GM12878 (cell line): ENCODE measurements at regions not wholly inside any gene's neighbourhood (a gene's known extent, or its start where the extent isn't known, plus 50 kb on each side); places are given as distances from the start of the nearest gene placed in this dataset.

ENCODE experiments used
- ATAC-seq: fragments of 200-7000 bp; cut with Tn5 transposase; 3 replicates; pipeline ENCODE4 v1.9.1; 2020; ENCODE audit warnings: mild to moderate bottlenecking, moderate library complexity
- BruUV-seq: library from RNA; stranded (reverse); fragments of 400-500 nt; replicated peaks from 2 replicates; lab custom pipeline; 2021; lab: Mats Ljungman, UMichigan
- CTCF ChIA-PET: fragments of 300-600 bp; sonication (Branson Sonifier 250); formaldehyde crosslinking; extraction: SDS; loops from one replicate; lab custom pipeline; 2021; ENCODE audit warnings: inconsistent platforms; lab: Yijun Ruan, JAX
- POLR2A ChIA-PET: fragments of 350-600 bp; formaldehyde crosslinking; extraction: SDS; loops from one replicate; lab custom pipeline; 2021; ENCODE audit warnings: inconsistent platforms; lab: Charles Lee
- RAD21 ChIA-PET: fragments of 300-600 bp; sonication (Branson Sonifier 250); formaldehyde crosslinking; loops from one replicate; lab custom pipeline; 2023; ENCODE audit warnings: antibody characterized with exemption; ENCODE audit not compliant: unreplicated experiment; lab: Charles Lee
- SMC1A ChIA-PET: fragments of 300-600 bp; sonication (Branson Sonifier 250); formaldehyde crosslinking; loops from one replicate; lab custom pipeline; 2023; ENCODE audit not compliant: unreplicated experiment, uncharacterized antibody; lab: Charles Lee
- DNase-seq: peaks from one replicate; pipeline ENCODE4 v3.0.0-alpha.2; 2011; ENCODE audit warnings: low read depth, low spot score
- FAIRE-seq: peaks from 3 replicates; lab custom pipeline; 2011; peaks lifted over from hg19 to GRCh38; lab: Jason Lieb, UNC
- H2AFZ ChIP-seq: 2 replicates; pipeline ENCODE4 v1.6.0; 2011; ENCODE audit warnings: low read depth, low read length, control low read depth; ENCODE audit not compliant: control insufficient read depth
- H3K27ac ChIP-seq: 2 replicates; pipeline ENCODE4 v1.5.1; 2011; ENCODE audit warnings: control low read depth; ENCODE audit not compliant: control insufficient read depth, insufficient read depth
- H3K27me3 ChIP-seq, 2 experiments: replicated peaks in 1 of 2; 2 replicates each; pipeline versions ENCODE4 v1.6.0 to v1.6.1; 2011; ENCODE audit warnings: low read length in 1 of 2; ENCODE audit not compliant: control insufficient read depth in 2 of 2, insufficient read depth in 2 of 2
- H3K36me3 ChIP-seq, 2 experiments: 2 replicates each; pipeline ENCODE4 v1.5.1; 2011; ENCODE audit warnings: low read length in 1 of 2; ENCODE audit not compliant: control insufficient read depth in 2 of 2, insufficient read depth in 2 of 2
- H3K4me1 ChIP-seq: 2 replicates; pipeline ENCODE4 v1.6.1; 2011; ENCODE audit warnings: mild to moderate bottlenecking, low read length, moderate library complexity, mixed read lengths; ENCODE audit not compliant: control insufficient read depth, insufficient read depth
- H3K4me2 ChIP-seq: 2 replicates; pipeline ENCODE4 v1.6.0; 2011; ENCODE audit warnings: control low read depth; ENCODE audit not compliant: control insufficient read depth, insufficient read depth
- H3K4me3 ChIP-seq: fragments of 200-600 bp; sonication (generic); 2 replicates; pipeline ENCODE4 v1.5.1; 2016
- H3K79me2 ChIP-seq: 2 replicates; pipeline ENCODE4 v1.6.0; 2011; ENCODE audit warnings: low read length; ENCODE audit not compliant: control insufficient read depth, insufficient read depth
- H3K9ac ChIP-seq: 2 replicates; pipeline ENCODE4 v1.8.0; 2011; ENCODE audit warnings: low read length, control low read depth, mixed read lengths; ENCODE audit not compliant: control insufficient read depth, insufficient read depth
- H3K9me3 ChIP-seq: replicated peaks from 3 replicates; pipeline ENCODE4 v1.5.1; 2011; ENCODE audit warnings: mild to moderate bottlenecking, low read length; ENCODE audit not compliant: control insufficient read depth, insufficient read depth
- H4K20me1 ChIP-seq: 2 replicates; pipeline ENCODE4 v1.6.0; 2011; ENCODE audit not compliant: control insufficient read depth, insufficient read depth
- BCL11A ChIP-seq: IDR thresholded peaks from 2 replicates; pipeline ENCODE4 v1.6.1; 2011; ENCODE audit warnings: low read depth, low read length
- EP300 ChIP-seq, 2 experiments: fragments of 150-350 bp in 1 of 2; IDR thresholded peaks; 2 replicates each; pipeline ENCODE4 v1.6.1; 2011 to 2012; ENCODE audit warnings: low read depth in 2 of 2, low read length in 2 of 2, borderline replicate concordance in 1 of 2, improper control_type of control experiment in 1 of 2, inconsistent platforms in 1 of 2; ENCODE audit not compliant: control insufficient read depth in 1 of 2
- ETV6 ChIP-seq, 2 experiments: fragments of 450-650 bp in 1 of 2; IDR thresholded peaks in 1 of 2; conservative IDR thresholded peaks in 1 of 2; 2 replicates each; pipeline ENCODE4 v1.6.1; 2014; ENCODE audit warnings: antibody characterized with exemption in 1 of 2, borderline replicate concordance in 1 of 2, low read depth in 1 of 2, mild to moderate bottlenecking in 1 of 2, moderate library complexity in 1 of 2
- FOXK2 ChIP-seq: fragments of 450-650 bp; IDR thresholded peaks from 2 replicates; pipeline ENCODE4 v1.6.1; 2017; ENCODE audit warnings: mild to moderate bottlenecking, moderate library complexity
- JUNB ChIP-seq: IDR thresholded peaks from 2 replicates; pipeline ENCODE4 v1.6.1; 2016; ENCODE audit warnings: antibody characterized with exemption, mild to moderate bottlenecking
- NR2C1 ChIP-seq: fragments of 450-650 bp; IDR thresholded peaks from 2 replicates; pipeline ENCODE4 v1.6.1; 2017; ENCODE audit warnings: antibody characterized with exemption, mild to moderate bottlenecking, moderate library complexity
- NRF1 ChIP-seq: conservative IDR thresholded peaks from 2 replicates; pipeline ENCODE4 v1.6.1; 2011; ENCODE audit warnings: mild to moderate bottlenecking, low read depth, low read length, improper control_type of control experiment
- SMAD1 ChIP-seq: fragments of 450-650 bp; IDR thresholded peaks from 2 replicates; pipeline ENCODE4 v1.6.1; 2018; ENCODE audit warnings: mild to moderate bottlenecking, low read depth; ENCODE audit not compliant: partially characterized antibody
- SUZ12 ChIP-seq: fragments of 200-600 bp; sonication (generic); IDR thresholded peaks from one replicate; pipeline ENCODE4 v1.6.1; 2018; ENCODE audit warnings: antibody characterized with exemption, mild to moderate bottlenecking; ENCODE audit not compliant: unreplicated experiment
- TBL1XR1 ChIP-seq: IDR thresholded peaks from 2 replicates; pipeline ENCODE4 v1.6.1; 2012; ENCODE audit warnings: low read depth, low read length, improper control_type of control experiment
- WGBS: methylation state at CpG from one replicate; pipeline ENCODE4 v1.1.6; 2016; ENCODE audit warnings: low lambda C conversion rate; ENCODE audit not compliant: insufficient replicate concordance, insufficient coverage; ENCODE audit errors: missing lambda C conversion rate; 5-methylcytosine and 5-hydroxymethylcytosine counted together
- in situ Hi-C: fragments of 300-500 bp; cut with MboI; formaldehyde crosslinking; loops from 9 replicates; pipeline ENCODE4 v1.14.3; 2018; ENCODE audit warnings: mixed read lengths
- intact Hi-C: fragments of 100-400 bp; cut with micrococcal nuclease; formaldehyde crosslinking; loops from one replicate; pipeline ENCODE4 v1.14.2; 2022; ENCODE audit not compliant: unreplicated experiment
- TF ChIP-seq, protein P1 (sequence below): fragments of 450-650 bp; IDR thresholded peaks from 2 replicates; pipeline ENCODE4 v1.6.1; 2016; ENCODE audit warnings: mild to moderate bottlenecking

DNA sequence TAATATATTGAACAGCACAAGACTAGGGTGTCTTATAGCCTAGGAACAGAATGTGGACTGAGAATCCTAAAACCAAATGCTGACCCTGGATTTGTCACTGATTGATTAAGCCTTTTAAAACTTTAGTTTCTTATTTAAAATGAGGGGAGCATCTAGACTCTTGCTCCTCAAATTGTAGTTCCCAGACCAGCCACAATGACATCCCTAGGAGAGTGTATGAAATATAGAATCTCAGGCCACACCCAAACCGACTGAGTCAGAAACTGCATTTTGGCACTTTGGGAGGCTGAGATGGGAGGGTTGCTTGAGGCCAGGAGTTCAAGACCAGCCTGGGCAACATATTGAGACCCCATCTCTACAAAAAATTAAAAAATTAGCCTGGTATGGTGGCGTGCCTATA, 287.8 kb upstream of the UMPS start (continued):
- TF ChIP-seq SUZ12, result no peak

DNA sequence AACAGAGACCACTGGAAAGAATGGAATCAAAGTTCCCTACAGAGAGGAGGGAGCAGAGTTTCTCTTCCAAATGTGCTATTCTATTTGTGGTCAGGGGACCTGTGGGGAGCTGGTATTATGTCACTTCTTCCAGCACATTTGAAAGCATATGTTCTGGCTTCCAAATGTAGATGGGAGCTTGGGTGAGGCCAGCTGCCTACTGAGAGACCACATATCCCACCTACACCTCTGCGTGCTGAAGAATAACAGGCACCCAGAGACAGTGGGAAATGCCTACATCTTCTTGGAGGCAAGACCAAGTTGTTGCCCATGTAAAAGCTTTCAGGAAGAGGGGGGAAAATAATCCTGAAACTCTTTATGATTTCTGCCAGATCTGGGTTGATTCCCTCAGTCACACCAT, 286.8 kb upstream of the UMPS start:
- POLR2A ChIA-PET, result no interaction called here
- H3K9ac ChIP-seq, result no peak overlapping the region
- in situ Hi-C loops (no loop called here), intact Hi-C loops (no loop called here)
- H2AFZ ChIP-seq, result no peak overlapping the region
- no peak overlapping the region for H3K27ac ChIP-seq
- DNase-seq, result no peak
- BruUV-seq, result no TSS peak
- RAD21 ChIA-PET, result no interaction called here
- no peaks in the 10 kb centered on the region; a peak in 1 of 4 replicates for H3K27me3 ChIP-seq
- no peaks in the 10 kb centered on the region for H3K4me1 ChIP-seq
- no peaks in the 10 kb centered on the region for H3K79me2 ChIP-seq
- no peak for TF ChIP-seq TBL1XR1
- FAIRE-seq, result no peak
- H3K4me2 ChIP-seq, result no peak overlapping the region
- CTCF ChIA-PET, result interaction anchor here (2.3 to 3.1 kb wide), 2 partner anchors 16 to 25 kb away, joined by 7 to 10 read pairs; no protein-coding TSS in a partner anchor
- 53% methylated on average over 1 of the region's 1 CpG for WGBS
- no peaks in the 10 kb centered on the region for H4K20me1 ChIP-seq
- H3K4me3 ChIP-seq, result no peak overlapping the region
- H3K36me3 ChIP-seq, result no peaks in the 10 kb centered on the region
- ATAC-seq, result no peak
- no peaks in the 10 kb centered on the region for H3K9me3 ChIP-seq
- SMC1A ChIA-PET, result interaction anchor here (0.6 kb wide), 1 partner anchor 354 kb away, joined by 3 read pairs; no protein-coding TSS in a partner anchor

DNA sequence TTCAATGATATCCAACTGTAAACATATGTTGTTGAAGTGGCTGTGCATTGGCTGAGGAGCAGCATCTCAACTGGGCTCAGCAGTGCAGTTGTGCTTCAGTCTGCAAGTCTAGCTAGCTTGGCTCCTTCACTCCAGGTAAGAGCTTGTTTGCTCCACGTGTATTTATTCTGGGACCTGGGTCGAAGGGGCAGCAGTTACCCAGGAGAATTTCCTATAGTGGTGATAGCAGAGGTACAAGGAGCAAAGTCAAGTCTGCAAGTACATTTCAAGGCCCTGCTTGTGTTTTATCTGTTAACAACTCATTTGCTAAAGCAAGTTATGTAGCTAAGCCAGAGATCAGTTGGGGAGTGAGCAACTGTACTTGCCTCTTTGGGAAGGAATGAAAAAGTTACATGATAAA, 286.2 kb upstream of the UMPS start:
- TF ChIP-seq NR2C1, result no peak
- no peak for TF ChIP-seq JUNB
- TF ChIP-seq, protein P1, sequence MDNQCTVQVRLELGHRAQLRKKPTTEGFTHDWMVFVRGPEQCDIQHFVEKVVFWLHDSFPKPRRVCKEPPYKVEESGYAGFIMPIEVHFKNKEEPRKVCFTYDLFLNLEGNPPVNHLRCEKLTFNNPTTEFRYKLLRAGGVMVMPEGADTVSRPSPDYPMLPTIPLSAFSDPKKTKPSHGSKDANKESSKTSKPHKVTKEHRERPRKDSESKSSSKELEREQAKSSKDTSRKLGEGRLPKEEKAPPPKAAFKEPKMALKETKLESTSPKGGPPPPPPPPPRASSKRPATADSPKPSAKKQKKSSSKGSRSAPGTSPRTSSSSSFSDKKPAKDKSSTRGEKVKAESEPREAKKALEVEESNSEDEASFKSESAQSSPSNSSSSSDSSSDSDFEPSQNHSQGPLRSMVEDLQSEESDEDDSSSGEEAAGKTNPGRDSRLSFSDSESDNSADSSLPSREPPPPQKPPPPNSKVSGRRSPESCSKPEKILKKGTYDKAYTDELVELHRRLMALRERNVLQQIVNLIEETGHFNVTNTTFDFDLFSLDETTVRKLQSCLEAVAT, result no peak
- TF ChIP-seq NRF1, result no peak
- no peak for TF ChIP-seq EP300 (IDR thresholded peaks at IDR 0.05; ENCODE audit: borderline replicate concordance in 1 of 2, control insufficient read depth in 1 of 2, low read depth in 2 of 2, low read length in 2 of 2)
- no peak for TF ChIP-seq ETV6 (conservative IDR thresholded peaks at IDR 0.05 in 1 of 2, IDR thresholded peaks at IDR 0.05 in 1 of 2; ENCODE audit: borderline replicate concordance in 1 of 2, low read depth in 1 of 2)
- no peak for TF ChIP-seq FOXK2
- TF ChIP-seq SMAD1, result no peak
- TF ChIP-seq BCL11A, result no peak
- TF ChIP-seq SUZ12, result no peak
- ATAC-seq, result no peak
- Histone ChIP-seq H3K4me3 (no peak overlapping the region), H3K79me2 (no peaks in the 10 kb centered on the region), H3K4me2 (no peak overlapping the region), H3K9me3 (no peaks in the 10 kb centered on the region), H4K20me1 (no peaks in the 10 kb centered on the region), H3K4me1 (no peaks in the 10 kb centered on the region), H3K9ac (no peak overlapping the region), H3K36me3 (no peaks in the 10 kb centered on the region), H3K27me3 (no peaks in the 10 kb centered on the region; a peak in 1 of 4 replicates), H2AFZ (no peak overlapping the region), H3K27ac (no peak overlapping the region)
- no peak for FAIRE-seq
- POLR2A ChIA-PET, result no interaction called here
- RAD21 ChIA-PET, result no interaction called here
- no TSS peak for BruUV-seq
- no peak for DNase-seq
- intact Hi-C loops (no loop called here), in situ Hi-C loops (no loop called here)
- WGBS, result 0% methylated on average over 2 of the region's 2 CpGs
- SMC1A ChIA-PET, result interaction anchor here (0.6 kb wide), 1 partner anchor 355 kb away, joined by 3 read pairs; no protein-coding TSS in a partner anchor
- CTCF ChIA-PET, result interaction anchor here (2.3 kb wide), 1 partner anchor 15 kb away, joined by 7 read pairs; no protein-coding TSS in a partner anchor
